Keratinocyte (primary cell): ENCODE measurements at regions not wholly inside any gene's neighbourhood (a gene's known extent, or its start where the extent isn't known, plus 50 kb on each side); places are given as distances from the start of the nearest gene placed in this dataset.
"Not testable (repeated sequence)": the region's sequence is repeated elsewhere in the genome, so short reads cannot be mapped to it uniquely, and the experiment has no call there.

ENCODE experiments used
- DNase-seq: peaks from one replicate; pipeline ENCODE4 v3.0.0-alpha.2; 2011; ENCODE audit warnings: low read depth, missing footprints, low spot score
- FAIRE-seq: peaks from 2 replicates; lab custom pipeline; 2011; peaks lifted over from hg19 to GRCh38; lab: Jason Lieb, UNC
- H2AFZ ChIP-seq: 2 replicates; pipeline ENCODE4 v1.6.0; 2012; ENCODE audit warnings: low read length, control low read depth, inconsistent platforms; ENCODE audit not compliant: control insufficient read depth
- H3K27ac ChIP-seq: 2 replicates; pipeline ENCODE4 v1.5.1; 2011; ENCODE audit warnings: low read length; ENCODE audit not compliant: control insufficient read depth, insufficient read depth
- H3K27me3 ChIP-seq: 3 replicates; pipeline ENCODE4 v1.6.0; 2011; ENCODE audit warnings: low read length; ENCODE audit not compliant: control insufficient read depth, insufficient read depth; ENCODE audit errors: extremely low read depth
- H3K36me3 ChIP-seq, 2 experiments: 2 replicates in 1 of 2; 3 replicates in 1 of 2; pipeline ENCODE4 v1.5.1; 2011; ENCODE audit warnings: low read length in 2 of 2, mild to moderate bottlenecking in 1 of 2; ENCODE audit not compliant: control insufficient read depth in 2 of 2, insufficient read depth in 2 of 2; ENCODE audit errors: extremely low read depth in 1 of 2
- H3K4me1 ChIP-seq: 3 replicates; pipeline ENCODE4 v1.5.1; 2011; ENCODE audit warnings: low read length; ENCODE audit not compliant: control insufficient read depth, insufficient read depth; ENCODE audit errors: extremely low read depth
- H3K4me2 ChIP-seq: 3 replicates; pipeline ENCODE4 v1.6.0; 2011; ENCODE audit warnings: low read depth, low read length; ENCODE audit not compliant: control insufficient read depth, insufficient read depth; ENCODE audit errors: extremely low read depth
- H3K4me3 ChIP-seq, 3 experiments: fragments of 200-600 bp in 1 of 3; sonication (generic) in 1 of 3; 2 replicates in 2 of 3; 3 replicates in 1 of 3; pipeline ENCODE4 v1.5.1; 2011 to 2016; ENCODE audit warnings: low read length in 3 of 3, mild to moderate bottlenecking in 3 of 3, control low read depth in 2 of 3, inconsistent platforms in 1 of 3, low read depth in 1 of 3, mixed read lengths in 1 of 3, mixed run types in 1 of 3, moderate library complexity in 1 of 3; ENCODE audit not compliant: control insufficient read depth in 2 of 3, insufficient read depth in 2 of 3; ENCODE audit errors: extremely low read depth in 1 of 3
- H3K79me2 ChIP-seq: 2 replicates; pipeline ENCODE4 v1.6.0; 2012; ENCODE audit warnings: low read length; ENCODE audit not compliant: control insufficient read depth, insufficient read depth
- H3K9ac ChIP-seq: 3 replicates; pipeline ENCODE4 v1.6.0; 2011; ENCODE audit warnings: low read length; ENCODE audit not compliant: control insufficient read depth, insufficient read depth; ENCODE audit errors: extremely low read depth
- H3K9me1 ChIP-seq: 3 replicates; pipeline ENCODE4 v1.6.0; 2011; ENCODE audit warnings: low read length; ENCODE audit not compliant: control insufficient read depth, insufficient read depth; ENCODE audit errors: extremely low read depth
- H3K9me3 ChIP-seq: 2 replicates; pipeline ENCODE4 v1.5.1; 2012; ENCODE audit warnings: low read depth, low read length; ENCODE audit not compliant: control insufficient read depth
- H4K20me1 ChIP-seq: 3 replicates; pipeline ENCODE4 v1.6.0; 2011; ENCODE audit warnings: low read length; ENCODE audit not compliant: control insufficient read depth, insufficient read depth; ENCODE audit errors: extremely low read depth
- EZH2 ChIP-seq: IDR thresholded peaks from one replicate; pipeline ENCODE4 v1.6.1; 2012; ENCODE audit warnings: inconsistent platforms, mild to moderate bottlenecking, low read length, moderate library complexity
- dilution Hi-C: fragments of 300-500 bp; cut with MboI; formaldehyde crosslinking; loops from one replicate; pipeline ENCODE4 v1.7.0; 2020; ENCODE audit warnings: low sequenced_read_pairs; ENCODE audit not compliant: extremely low pct_ligation_motif_present
- TF ChIP-seq, protein P1 (sequence below), 3 experiments: IDR thresholded peaks in 1 of 3; conservative IDR thresholded peaks in 1 of 3; optimal IDR thresholded peaks in 1 of 3; 2 replicates in 2 of 3; 3 replicates in 1 of 3; pipeline versions ENCODE3 to v1.5.1; 2011; ENCODE audit warnings: low read length in 3 of 3, mild to moderate bottlenecking in 3 of 3, moderate library complexity in 2 of 3, control low read depth in 1 of 3, inconsistent platforms in 1 of 3; ENCODE audit not compliant: insufficient read depth in 2 of 3; ENCODE audit errors: extremely low read depth in 1 of 3

DNA sequence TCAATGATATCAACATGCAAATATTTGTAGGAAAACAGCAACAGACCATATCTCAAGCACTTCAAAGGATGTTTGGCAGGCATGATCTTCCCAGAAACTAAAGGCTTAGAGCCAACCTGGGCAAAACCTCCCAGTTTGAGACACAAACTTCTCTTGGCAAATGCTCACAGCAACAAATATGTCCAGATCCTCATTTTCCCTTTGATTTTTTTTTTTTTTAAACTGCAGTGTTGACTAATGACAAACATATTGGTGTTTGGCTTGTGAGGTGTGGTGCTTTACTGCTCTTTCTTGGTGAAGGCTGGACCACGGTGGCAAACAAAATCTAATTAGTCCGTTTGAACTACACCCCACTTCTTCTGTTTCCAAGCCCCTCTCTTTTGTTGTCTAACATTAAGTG, 87.2 kb downstream of the EBLN2 start:
- H4K20me1 ChIP-seq, result no peaks in the 10 kb centered on the region
- no peak overlapping the region for H3K9ac ChIP-seq
- dilution Hi-C loops, result no loop called here
- FAIRE-seq (no peak), DNase-seq (no peak)
- H2AFZ ChIP-seq, result no peak overlapping the region
- TF ChIP-seq, protein P1, sequence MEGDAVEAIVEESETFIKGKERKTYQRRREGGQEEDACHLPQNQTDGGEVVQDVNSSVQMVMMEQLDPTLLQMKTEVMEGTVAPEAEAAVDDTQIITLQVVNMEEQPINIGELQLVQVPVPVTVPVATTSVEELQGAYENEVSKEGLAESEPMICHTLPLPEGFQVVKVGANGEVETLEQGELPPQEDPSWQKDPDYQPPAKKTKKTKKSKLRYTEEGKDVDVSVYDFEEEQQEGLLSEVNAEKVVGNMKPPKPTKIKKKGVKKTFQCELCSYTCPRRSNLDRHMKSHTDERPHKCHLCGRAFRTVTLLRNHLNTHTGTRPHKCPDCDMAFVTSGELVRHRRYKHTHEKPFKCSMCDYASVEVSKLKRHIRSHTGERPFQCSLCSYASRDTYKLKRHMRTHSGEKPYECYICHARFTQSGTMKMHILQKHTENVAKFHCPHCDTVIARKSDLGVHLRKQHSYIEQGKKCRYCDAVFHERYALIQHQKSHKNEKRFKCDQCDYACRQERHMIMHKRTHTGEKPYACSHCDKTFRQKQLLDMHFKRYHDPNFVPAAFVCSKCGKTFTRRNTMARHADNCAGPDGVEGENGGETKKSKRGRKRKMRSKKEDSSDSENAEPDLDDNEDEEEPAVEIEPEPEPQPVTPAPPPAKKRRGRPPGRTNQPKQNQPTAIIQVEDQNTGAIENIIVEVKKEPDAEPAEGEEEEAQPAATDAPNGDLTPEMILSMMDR (optimal IDR thresholded peaks at IDR 0.05 in 1 of 3, IDR thresholded peaks at IDR 0.05 in 1 of 3, conservative IDR thresholded peaks at IDR 0.05 in 1 of 3; ENCODE audit: extremely low read depth in 1 of 3, insufficient read depth in 2 of 3, low read length in 3 of 3), result no peak
- TF ChIP-seq EZH2, result no peak
- no peaks in the 10 kb centered on the region for H3K27me3 ChIP-seq
- H3K79me2 ChIP-seq, result no peaks in the 10 kb centered on the region
- no peaks in the 10 kb centered on the region for H3K36me3 ChIP-seq
- no peaks in the 10 kb centered on the region for H3K9me1 ChIP-seq
- no peaks in the 10 kb centered on the region for H3K4me1 ChIP-seq
- no peak overlapping the region for H3K4me2 ChIP-seq
- H3K27ac ChIP-seq, result no peak overlapping the region
- no peak overlapping the region for H3K4me3 ChIP-seq
- H3K9me3 ChIP-seq, result no peaks in the 10 kb centered on the region

DNA sequence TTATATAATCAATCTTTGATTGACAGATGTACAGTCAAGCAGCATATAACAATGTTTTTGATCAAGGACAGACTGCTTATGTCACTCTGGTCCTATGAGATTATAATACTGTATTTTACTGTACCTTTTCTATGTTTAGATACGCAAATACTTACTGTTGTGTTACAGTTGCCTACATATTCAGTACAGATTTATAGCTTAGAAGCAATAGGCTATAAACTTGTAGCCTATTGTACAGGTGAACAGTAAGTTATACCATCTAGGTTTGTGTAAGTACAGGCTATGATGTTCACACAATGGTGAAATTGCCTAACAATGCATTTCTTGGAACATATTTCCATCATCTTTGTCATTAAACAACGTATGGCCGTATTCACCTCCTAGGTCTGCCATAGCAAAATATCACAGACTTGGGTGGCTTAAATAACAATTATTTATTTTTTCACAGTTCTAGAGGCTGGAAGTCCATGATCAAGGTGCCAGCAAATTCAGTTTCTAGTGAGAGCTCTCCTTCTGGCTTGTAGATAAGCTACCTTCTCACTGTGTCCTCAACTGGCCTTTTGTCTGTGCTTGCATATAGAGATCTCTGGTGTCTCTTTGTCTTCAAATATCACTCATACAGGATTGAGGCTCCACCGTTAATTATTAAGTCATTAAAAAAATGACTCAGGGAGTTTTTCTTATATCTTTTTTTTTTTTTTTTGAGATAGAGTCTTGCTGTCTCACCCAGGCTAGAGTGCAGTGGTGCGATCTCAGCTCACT, 89.1 kb downstream of the EBLN2 start:
- H3K4me1 ChIP-seq, result no peaks in the 10 kb centered on the region
- H3K9ac ChIP-seq, result no peak overlapping the region
- no peak overlapping the region for H2AFZ ChIP-seq

DNA sequence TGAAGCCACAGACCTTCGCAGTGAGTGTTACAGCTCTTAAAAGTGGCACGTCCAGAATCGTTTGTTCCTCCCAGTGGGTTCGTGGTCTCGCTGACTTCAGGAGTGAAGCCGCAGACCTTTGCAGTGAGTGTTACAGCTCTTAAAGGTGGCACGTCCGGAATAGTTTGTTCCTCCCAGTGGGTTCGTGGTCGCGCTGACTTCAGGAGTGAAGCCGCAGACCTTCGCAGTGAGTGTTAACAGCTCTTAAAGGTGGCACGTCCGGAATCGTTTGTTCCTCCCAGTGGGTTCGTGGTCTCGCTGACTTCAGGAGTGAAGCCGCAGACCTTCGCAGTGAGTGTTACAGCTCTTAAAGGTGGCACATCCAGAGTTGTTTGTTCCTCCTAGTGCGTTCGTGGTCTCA, 91.1 kb downstream of the EBLN2 start:
- H3K4me3 ChIP-seq, H3K4me1 ChIP-seq, H4K20me1 ChIP-seq, H3K79me2 ChIP-seq, FAIRE-seq, H3K27ac ChIP-seq, H3K9me3 ChIP-seq, H3K9me1 ChIP-seq, H2AFZ ChIP-seq, dilution Hi-C loops, H3K36me3 ChIP-seq, DNase-seq, H3K27me3 ChIP-seq, H3K9ac ChIP-seq, H3K4me2 ChIP-seq: not testable (repeated sequence)

More for the DNA sequence above, 89.1 kb downstream of the EBLN2 start:
- FAIRE-seq, result no peak
- no peak overlapping the region for H3K27ac ChIP-seq
- no peak for DNase-seq
- no peaks in the 10 kb centered on the region for H3K79me2 ChIP-seq
- no peak overlapping the region for H3K4me3 ChIP-seq
- H3K4me2 ChIP-seq, result no peak overlapping the region
- no peaks in the 10 kb centered on the region for H3K9me1 ChIP-seq
- dilution Hi-C loops, result no loop called here
- TF ChIP-seq, protein P1 (optimal IDR thresholded peaks at IDR 0.05 in 1 of 3, IDR thresholded peaks at IDR 0.05 in 1 of 3, conservative IDR thresholded peaks at IDR 0.05 in 1 of 3; ENCODE audit: extremely low read depth in 1 of 3, insufficient read depth in 2 of 3, low read length in 3 of 3), result no peak
- TF ChIP-seq EZH2, result no peak
- H4K20me1 ChIP-seq, result no peaks in the 10 kb centered on the region
- H3K36me3 ChIP-seq, result no peaks in the 10 kb centered on the region
- no peaks in the 10 kb centered on the region for H3K9me3 ChIP-seq
- H3K27me3 ChIP-seq, result no peaks in the 10 kb centered on the region

DNA sequence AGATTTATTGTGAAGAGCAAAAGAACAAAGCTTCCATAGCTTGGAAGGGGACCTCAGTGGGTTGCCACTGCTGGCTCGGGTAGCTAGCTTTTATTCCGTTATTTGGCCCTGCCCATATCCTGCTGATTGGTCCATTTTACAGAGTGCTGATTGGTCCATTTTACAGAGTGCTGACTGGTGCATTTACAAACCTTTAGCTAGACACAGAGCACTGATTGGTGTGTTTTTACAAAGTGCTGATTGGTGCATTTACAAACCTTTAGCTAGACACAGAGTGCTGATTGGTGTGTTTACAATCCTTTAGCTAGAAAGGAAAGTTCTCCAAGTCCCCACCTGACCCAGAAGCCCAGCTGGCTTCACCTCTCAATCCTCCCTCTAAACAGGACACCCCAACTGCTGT, 91.6 kb downstream of the EBLN2 start:
- H3K27me3 ChIP-seq, H2AFZ ChIP-seq, H3K27ac ChIP-seq, H3K4me2 ChIP-seq, DNase-seq, H3K9ac ChIP-seq, H3K9me1 ChIP-seq, FAIRE-seq, H3K4me1 ChIP-seq, H4K20me1 ChIP-seq, H3K9me3 ChIP-seq, dilution Hi-C loops, H3K79me2 ChIP-seq, H3K36me3 ChIP-seq, H3K4me3 ChIP-seq: not testable (repeated sequence)
